Keratinocyte (primary cell): ENCODE measurements at regions not wholly inside any gene's neighbourhood (a gene's known extent, or its start where the extent isn't known, plus 50 kb on each side); places are given as distances from the start of the nearest gene placed in this dataset.

Source experiments
- DNase-seq: peaks from one replicate; pipeline ENCODE4 v3.0.0-alpha.2; 2011; ENCODE audit warnings: low read depth, missing footprints, low spot score
- FAIRE-seq: peaks from 2 replicates; lab custom pipeline; 2011; peaks lifted over from hg19 to GRCh38; lab: Jason Lieb, UNC
- H2AFZ ChIP-seq: 2 replicates; pipeline ENCODE4 v1.6.0; 2012; ENCODE audit warnings: low read length, control low read depth, inconsistent platforms; ENCODE audit not compliant: control insufficient read depth
- H3K27ac ChIP-seq: 2 replicates; pipeline ENCODE4 v1.5.1; 2011; ENCODE audit warnings: low read length; ENCODE audit not compliant: control insufficient read depth, insufficient read depth
- H3K27me3 ChIP-seq: 3 replicates; pipeline ENCODE4 v1.6.0; 2011; ENCODE audit warnings: low read length; ENCODE audit not compliant: control insufficient read depth, insufficient read depth; ENCODE audit errors: extremely low read depth
- H3K36me3 ChIP-seq, 2 experiments: 2 replicates in 1 of 2; 3 replicates in 1 of 2; pipeline ENCODE4 v1.5.1; 2011; ENCODE audit warnings: low read length in 2 of 2, mild to moderate bottlenecking in 1 of 2; ENCODE audit not compliant: control insufficient read depth in 2 of 2, insufficient read depth in 2 of 2; ENCODE audit errors: extremely low read depth in 1 of 2
- H3K4me1 ChIP-seq: 3 replicates; pipeline ENCODE4 v1.5.1; 2011; ENCODE audit warnings: low read length; ENCODE audit not compliant: control insufficient read depth, insufficient read depth; ENCODE audit errors: extremely low read depth
- H3K4me2 ChIP-seq: 3 replicates; pipeline ENCODE4 v1.6.0; 2011; ENCODE audit warnings: low read depth, low read length; ENCODE audit not compliant: control insufficient read depth, insufficient read depth; ENCODE audit errors: extremely low read depth
- H3K4me3 ChIP-seq, 3 experiments: fragments of 200-600 bp in 1 of 3; sonication (generic) in 1 of 3; 2 replicates in 2 of 3; 3 replicates in 1 of 3; pipeline ENCODE4 v1.5.1; 2011 to 2016; ENCODE audit warnings: low read length in 3 of 3, mild to moderate bottlenecking in 3 of 3, control low read depth in 2 of 3, inconsistent platforms in 1 of 3, low read depth in 1 of 3, mixed read lengths in 1 of 3, mixed run types in 1 of 3, moderate library complexity in 1 of 3; ENCODE audit not compliant: control insufficient read depth in 2 of 3, insufficient read depth in 2 of 3; ENCODE audit errors: extremely low read depth in 1 of 3
- H3K79me2 ChIP-seq: 2 replicates; pipeline ENCODE4 v1.6.0; 2012; ENCODE audit warnings: low read length; ENCODE audit not compliant: control insufficient read depth, insufficient read depth
- H3K9ac ChIP-seq: 3 replicates; pipeline ENCODE4 v1.6.0; 2011; ENCODE audit warnings: low read length; ENCODE audit not compliant: control insufficient read depth, insufficient read depth; ENCODE audit errors: extremely low read depth
- H3K9me1 ChIP-seq: 3 replicates; pipeline ENCODE4 v1.6.0; 2011; ENCODE audit warnings: low read length; ENCODE audit not compliant: control insufficient read depth, insufficient read depth; ENCODE audit errors: extremely low read depth
- H3K9me3 ChIP-seq: 2 replicates; pipeline ENCODE4 v1.5.1; 2012; ENCODE audit warnings: low read depth, low read length; ENCODE audit not compliant: control insufficient read depth
- H4K20me1 ChIP-seq: 3 replicates; pipeline ENCODE4 v1.6.0; 2011; ENCODE audit warnings: low read length; ENCODE audit not compliant: control insufficient read depth, insufficient read depth; ENCODE audit errors: extremely low read depth
- CTCF ChIP-seq, 3 experiments: IDR thresholded peaks in 1 of 3; conservative IDR thresholded peaks in 1 of 3; optimal IDR thresholded peaks in 1 of 3; 2 replicates in 2 of 3; 3 replicates in 1 of 3; pipeline versions ENCODE3 to v1.5.1; 2011; ENCODE audit warnings: low read length in 3 of 3, mild to moderate bottlenecking in 3 of 3, moderate library complexity in 2 of 3, control low read depth in 1 of 3, inconsistent platforms in 1 of 3; ENCODE audit not compliant: insufficient read depth in 2 of 3; ENCODE audit errors: extremely low read depth in 1 of 3
- dilution Hi-C: fragments of 300-500 bp; cut with MboI; formaldehyde crosslinking; loops from one replicate; pipeline ENCODE4 v1.7.0; 2020; ENCODE audit warnings: low sequenced_read_pairs; ENCODE audit not compliant: extremely low pct_ligation_motif_present

- Histone ChIP-seq H3K27me3 (peaks cover 9% of the 10 kb centered on the region), H3K9me1 (no peaks in the 10 kb centered on the region), H3K4me1 (no peaks in the 10 kb centered on the region), H3K27ac (no peak overlapping the region), H3K79me2 (no peaks in the 10 kb centered on the region), H3K4me3 (no peak overlapping the region), H2AFZ (no peak overlapping the region), H3K4me2 (no peak overlapping the region), H4K20me1 (no peaks in the 10 kb centered on the region), H3K36me3 (no peaks in the 10 kb centered on the region), H3K9ac (no peak overlapping the region), H3K9me3 (no peaks in the 10 kb centered on the region)
- TF ChIP-seq CTCF (optimal IDR thresholded peaks at IDR 0.05 in 1 of 3, IDR thresholded peaks at IDR 0.05 in 1 of 3, conservative IDR thresholded peaks at IDR 0.05 in 1 of 3; ENCODE audit: extremely low read depth in 1 of 3, insufficient read depth in 2 of 3, low read length in 3 of 3): no peak
- DNase-seq: no peak
- FAIRE-seq: no peak
- dilution Hi-C loops: no loop called here
These were observed 55.0 kb upstream of the IFNAR2 start for GRCh38 chr21:33174756-33175155.
